GM12878 (cell line): ENCODE measurements at regions not wholly inside any gene's neighbourhood (a gene's known extent, or its start where the extent isn't known, plus 50 kb on each side); places are given as distances from the start of the nearest gene placed in this dataset.

Experiments
- ATAC-seq: fragments of 200-7000 bp; cut with Tn5 transposase; 3 replicates; pipeline ENCODE4 v1.9.1; 2020; ENCODE audit warnings: mild to moderate bottlenecking, moderate library complexity
- BruUV-seq: library from RNA; stranded (reverse); fragments of 400-500 nt; replicated peaks from 2 replicates; lab custom pipeline; 2021; lab: Mats Ljungman, UMichigan
- CTCF ChIA-PET: fragments of 300-600 bp; sonication (Branson Sonifier 250); formaldehyde crosslinking; extraction: SDS; loops from one replicate; lab custom pipeline; 2021; ENCODE audit warnings: inconsistent platforms; lab: Yijun Ruan, JAX
- POLR2A ChIA-PET: fragments of 350-600 bp; formaldehyde crosslinking; extraction: SDS; loops from one replicate; lab custom pipeline; 2021; ENCODE audit warnings: inconsistent platforms; lab: Charles Lee
- RAD21 ChIA-PET: fragments of 300-600 bp; sonication (Branson Sonifier 250); formaldehyde crosslinking; loops from one replicate; lab custom pipeline; 2023; ENCODE audit warnings: antibody characterized with exemption; ENCODE audit not compliant: unreplicated experiment; lab: Charles Lee
- SMC1A ChIA-PET: fragments of 300-600 bp; sonication (Branson Sonifier 250); formaldehyde crosslinking; loops from one replicate; lab custom pipeline; 2023; ENCODE audit not compliant: unreplicated experiment, uncharacterized antibody; lab: Charles Lee
- DNase-seq: peaks from one replicate; pipeline ENCODE4 v3.0.0-alpha.2; 2011; ENCODE audit warnings: low read depth, low spot score
- FAIRE-seq: peaks from 3 replicates; lab custom pipeline; 2011; peaks lifted over from hg19 to GRCh38; lab: Jason Lieb, UNC
- H2AFZ ChIP-seq: 2 replicates; pipeline ENCODE4 v1.6.0; 2011; ENCODE audit warnings: low read depth, low read length, control low read depth; ENCODE audit not compliant: control insufficient read depth
- H3K27ac ChIP-seq: 2 replicates; pipeline ENCODE4 v1.5.1; 2011; ENCODE audit warnings: control low read depth; ENCODE audit not compliant: control insufficient read depth, insufficient read depth
- H3K27me3 ChIP-seq, 2 experiments: replicated peaks in 1 of 2; 2 replicates each; pipeline versions ENCODE4 v1.6.0 to v1.6.1; 2011; ENCODE audit warnings: low read length in 1 of 2; ENCODE audit not compliant: control insufficient read depth in 2 of 2, insufficient read depth in 2 of 2
- H3K36me3 ChIP-seq, 2 experiments: 2 replicates each; pipeline ENCODE4 v1.5.1; 2011; ENCODE audit warnings: low read length in 1 of 2; ENCODE audit not compliant: control insufficient read depth in 2 of 2, insufficient read depth in 2 of 2
- H3K4me1 ChIP-seq: 2 replicates; pipeline ENCODE4 v1.6.1; 2011; ENCODE audit warnings: mild to moderate bottlenecking, low read length, moderate library complexity, mixed read lengths; ENCODE audit not compliant: control insufficient read depth, insufficient read depth
- H3K4me2 ChIP-seq: 2 replicates; pipeline ENCODE4 v1.6.0; 2011; ENCODE audit warnings: control low read depth; ENCODE audit not compliant: control insufficient read depth, insufficient read depth
- H3K4me3 ChIP-seq: fragments of 200-600 bp; sonication (generic); 2 replicates; pipeline ENCODE4 v1.5.1; 2016
- H3K79me2 ChIP-seq: 2 replicates; pipeline ENCODE4 v1.6.0; 2011; ENCODE audit warnings: low read length; ENCODE audit not compliant: control insufficient read depth, insufficient read depth
- H3K9ac ChIP-seq: 2 replicates; pipeline ENCODE4 v1.8.0; 2011; ENCODE audit warnings: low read length, control low read depth, mixed read lengths; ENCODE audit not compliant: control insufficient read depth, insufficient read depth
- H3K9me3 ChIP-seq: replicated peaks from 3 replicates; pipeline ENCODE4 v1.5.1; 2011; ENCODE audit warnings: mild to moderate bottlenecking, low read length; ENCODE audit not compliant: control insufficient read depth, insufficient read depth
- H4K20me1 ChIP-seq: 2 replicates; pipeline ENCODE4 v1.6.0; 2011; ENCODE audit not compliant: control insufficient read depth, insufficient read depth
- CBX5 ChIP-seq: sonication (generic); IDR thresholded peaks from 2 replicates; pipeline ENCODE4 v1.6.1; 2016; ENCODE audit warnings: low read depth, moderate library complexity, mild to moderate bottlenecking, inconsistent platforms
- FOXK2 ChIP-seq: fragments of 450-650 bp; IDR thresholded peaks from 2 replicates; pipeline ENCODE4 v1.6.1; 2017; ENCODE audit warnings: mild to moderate bottlenecking, moderate library complexity
- MEF2B ChIP-seq: fragments of 450-650 bp; IDR thresholded peaks from 2 replicates; pipeline ENCODE4 v1.6.1; 2018; ENCODE audit warnings: mild to moderate bottlenecking, moderate library complexity; ENCODE audit not compliant: partially characterized antibody, poor library complexity, severe bottlenecking
- PRDM15 ChIP-seq: fragments of 450-650 bp; formaldehyde crosslinking; IDR thresholded peaks from 2 replicates; pipeline ENCODE4 v1.4.0; 2020; ENCODE audit warnings: mild to moderate bottlenecking, moderate library complexity
- RAD21 ChIP-seq: IDR thresholded peaks from 2 replicates; pipeline ENCODE4 v1.6.1; 2011; ENCODE audit warnings: mild to moderate bottlenecking, low read depth, low read length, moderate library complexity; ENCODE audit not compliant: insufficient read depth
- RB1 ChIP-seq: fragments of 450-650 bp; formaldehyde crosslinking; IDR thresholded peaks from 2 replicates; pipeline ENCODE4 v1.6.1; 2017; ENCODE audit warnings: mild to moderate bottlenecking, borderline replicate concordance
- RELB ChIP-seq: fragments of 450-650 bp; IDR thresholded peaks from 2 replicates; pipeline ENCODE4 v1.6.1; 2017; ENCODE audit warnings: low read depth, mild to moderate bottlenecking, moderate library complexity
- REST ChIP-seq: IDR thresholded peaks from 2 replicates; pipeline ENCODE4 v1.6.1; 2012; ENCODE audit warnings: mild to moderate bottlenecking, low read depth, low read length
- SP1 ChIP-seq: IDR thresholded peaks from one replicate; pipeline ENCODE4 v1.6.1; 2011; ENCODE audit warnings: low read depth, low read length
- SRF ChIP-seq, 2 experiments: IDR thresholded peaks; 2 replicates each; pipeline ENCODE4 v1.6.1; 2011; ENCODE audit warnings: low read depth in 2 of 2, low read length in 2 of 2, mild to moderate bottlenecking in 1 of 2, moderate library complexity in 1 of 2
- SUZ12 ChIP-seq: fragments of 200-600 bp; sonication (generic); IDR thresholded peaks from one replicate; pipeline ENCODE4 v1.6.1; 2018; ENCODE audit warnings: antibody characterized with exemption, mild to moderate bottlenecking; ENCODE audit not compliant: unreplicated experiment
- ZBTB4 ChIP-seq: fragments of 450-650 bp; formaldehyde crosslinking; IDR thresholded peaks from 2 replicates; pipeline ENCODE4 v1.4.0; 2022; ENCODE audit warnings: mild to moderate bottlenecking, moderate library complexity
- ZNF24 ChIP-seq: fragments of 450-650 bp; IDR thresholded peaks from 2 replicates; pipeline ENCODE4 v1.6.1; 2017; ENCODE audit warnings: antibody characterized with exemption, mild to moderate bottlenecking
- WGBS: methylation state at CpG from one replicate; pipeline ENCODE4 v1.1.6; 2016; ENCODE audit warnings: low lambda C conversion rate; ENCODE audit not compliant: insufficient replicate concordance, insufficient coverage; ENCODE audit errors: missing lambda C conversion rate; 5-methylcytosine and 5-hydroxymethylcytosine counted together
- in situ Hi-C: fragments of 300-500 bp; cut with MboI; formaldehyde crosslinking; loops from 9 replicates; pipeline ENCODE4 v1.14.3; 2018; ENCODE audit warnings: mixed read lengths
- intact Hi-C: fragments of 100-400 bp; cut with micrococcal nuclease; formaldehyde crosslinking; loops from one replicate; pipeline ENCODE4 v1.14.2; 2022; ENCODE audit not compliant: unreplicated experiment

GRCh38 chr11:116345575-116345974 lies 427.2 kb downstream of the BUD13 start:
- intact Hi-C loops (no loop called here), in situ Hi-C loops (no loop called here)
- ChIA-PET POLR2A (no interaction called here), SMC1A (no interaction called here), RAD21 (no interaction called here), CTCF (no interaction called here)
- no peaks in the 10 kb centered on the region for H3K79me2 ChIP-seq
- H3K4me2 ChIP-seq = no peak overlapping the region
- no peak overlapping the region for H3K9ac ChIP-seq
- H3K9me3 ChIP-seq = no peaks in the 10 kb centered on the region
- TF ChIP-seq SRF (IDR thresholded peaks at IDR 0.05; ENCODE audit: low read depth in 2 of 2, low read length in 2 of 2) (no peak), RAD21 (no peak), RB1 (no peak), RELB (no peak), SUZ12 (no peak), CBX5 (no peak), REST (no peak), MEF2B (no peak), FOXK2 (no peak), PRDM15 (no peak), ZNF24 (no peak), ZBTB4 (CRISPR knock-in tag) (no peak), SP1 (no peak)
- H3K27me3 ChIP-seq = no peaks in the 10 kb centered on the region
- no peak for FAIRE-seq
- no peak overlapping the region for H2AFZ ChIP-seq
- 0% methylated on average over 2 of the region's 2 CpGs for WGBS
- H3K27ac ChIP-seq = no peak overlapping the region
- no peaks in the 10 kb centered on the region for H3K4me1 ChIP-seq
- H3K4me3 ChIP-seq = no peak overlapping the region
- ATAC-seq = no peak
- no peaks in the 10 kb centered on the region for H4K20me1 ChIP-seq
- BruUV-seq = no TSS peak
- DNase-seq = no peak
- no peaks in the 10 kb centered on the region for H3K36me3 ChIP-seq
